Endodermal cell (in vitro differentiated cells): ENCODE measurements at regions not wholly inside any gene's neighbourhood (a gene's known extent, or its start where the extent isn't known, plus 50 kb on each side); places are given as distances from the start of the nearest gene placed in this dataset.

Source experiments
- DNase-seq: peaks from one replicate; pipeline ENCODE4 v3.0.0-alpha.2; 2017
- H3K27ac ChIP-seq: 2 replicates; pipeline ENCODE4 v1.5.1; 2013; ENCODE audit warnings: mild to moderate bottlenecking, low read depth, low read length, moderate library complexity
- H3K27me3 ChIP-seq: 2 replicates; pipeline ENCODE4 v1.6.1; 2013; ENCODE audit warnings: mild to moderate bottlenecking, low read length, moderate library complexity; ENCODE audit not compliant: insufficient read depth, control insufficient read depth, poor library complexity, severe bottlenecking
- H3K36me3 ChIP-seq: 2 replicates; pipeline ENCODE4 v1.7.0; 2013; ENCODE audit warnings: mild to moderate bottlenecking, low read length, moderate library complexity; ENCODE audit not compliant: control insufficient read depth, insufficient read depth
- H3K4me1 ChIP-seq: one replicate; pipeline ENCODE4 v1.7.0; 2013; ENCODE audit warnings: low read length; ENCODE audit not compliant: control insufficient read depth, insufficient read depth
- H3K4me3 ChIP-seq: 2 replicates; pipeline ENCODE4 v1.5.1; 2013; ENCODE audit warnings: mild to moderate bottlenecking, low read length, moderate library complexity
- H3K9ac ChIP-seq: 2 replicates; pipeline ENCODE4 v1.6.1; 2013; ENCODE audit warnings: mild to moderate bottlenecking, low read length, moderate library complexity; ENCODE audit not compliant: poor library complexity, severe bottlenecking; ENCODE audit errors: extremely low read depth
- H3K9me3 ChIP-seq: 2 replicates; pipeline ENCODE4 v1.6.1; 2013; ENCODE audit warnings: mild to moderate bottlenecking, low read length, moderate library complexity; ENCODE audit not compliant: control insufficient read depth
- H3K27ac Mint-ChIP-seq: 2 replicates; pipeline ENCODE4 v1.8.0; 2020; ENCODE audit warnings: mixed read lengths
- H3K27me3 Mint-ChIP-seq: 2 replicates; pipeline ENCODE4 v1.8.0; 2021; ENCODE audit warnings: mild to moderate bottlenecking, mixed read lengths; ENCODE audit not compliant: insufficient read depth
- H3K36me3 Mint-ChIP-seq: 2 replicates; pipeline ENCODE4 v1.8.0; 2020; ENCODE audit warnings: low read depth, mixed read lengths
- H3K4me1 Mint-ChIP-seq: 2 replicates; pipeline ENCODE4 v1.8.0; 2020; ENCODE audit warnings: mixed read lengths
- H3K4me3 Mint-ChIP-seq: 2 replicates; pipeline ENCODE4 v1.8.0; 2020; ENCODE audit warnings: mild to moderate bottlenecking, moderate library complexity, mixed read lengths
- H3K9me3 Mint-ChIP-seq: 2 replicates; pipeline ENCODE4 v1.8.0; 2020; ENCODE audit warnings: mild to moderate bottlenecking, mixed read lengths
- CTCF ChIP-seq: fragments of 200-600 bp; sonication (generic); conservative IDR thresholded peaks from 2 replicates; pipeline ENCODE4 v1.5.0; 2021; ENCODE audit warnings: antibody characterized with exemption, mild to moderate bottlenecking
- WGBS, 2 experiments: methylation state at CpG; one replicate each; pipeline versions ENCODE4 v1.1.5 to v1.1.7; 2013; ENCODE audit warnings: missing lambda C conversion rate in 2 of 2, mixed read lengths in 1 of 2; ENCODE audit not compliant: insufficient coverage in 1 of 2, insufficient read length in 1 of 2; 5-methylcytosine and 5-hydroxymethylcytosine counted together

- 82 to 86% methylated on average over 5 to 8 of the region's 8 CpGs for WGBS, 2 experiments
- DNase-seq: no peak
- no peak overlapping the region for H3K9ac ChIP-seq
- no peak for TF ChIP-seq CTCF
- Mint-ChIP-seq H3K27ac (no peak overlapping the region), H3K9me3 (no peaks in the 10 kb centered on the region), H3K27me3 (peaks cover 8% of the 10 kb centered on the region), H3K4me3 (no peak overlapping the region), H3K36me3 (no peaks in the 10 kb centered on the region), H3K4me1 (peaks cover 7% of the 10 kb centered on the region)
- H3K4me3 ChIP-seq: no peak overlapping the region
- no peaks in the 10 kb centered on the region for H3K27me3 ChIP-seq
- no peaks in the 10 kb centered on the region for H3K36me3 ChIP-seq
- H3K27ac ChIP-seq: no peak overlapping the region
- H3K4me1 ChIP-seq: peaks cover 8% of the 10 kb centered on the region
- no peaks in the 10 kb centered on the region for H3K9me3 ChIP-seq
These were observed 150.7 kb downstream of the EDN3 start for GRCh38 chr20:59451066-59451630.

- Mint-ChIP-seq H3K9me3 (no peaks in the 10 kb centered on the region), H3K27ac (no peak overlapping the region), H3K4me1 (peaks cover 7% of the 10 kb centered on the region), H3K4me3 (no peak overlapping the region), H3K27me3 (peaks cover 8% of the 10 kb centered on the region), H3K36me3 (no peaks in the 10 kb centered on the region)
- Histone ChIP-seq H3K4me1 (peaks cover 8% of the 10 kb centered on the region), H3K4me3 (no peak overlapping the region), H3K9me3 (no peaks in the 10 kb centered on the region), H3K27me3 (no peaks in the 10 kb centered on the region), H3K9ac (no peak overlapping the region), H3K36me3 (no peaks in the 10 kb centered on the region), H3K27ac (no peak overlapping the region)
- DNase-seq: no peak
- no peak for TF ChIP-seq CTCF
- 91 to 94% methylated on average over 3 to 4 of the region's 4 CpGs for WGBS, 2 experiments
These were observed 151.2 kb downstream of the EDN3 start for GRCh38 chr20:59451641-59452040.

- no peak overlapping the region for H3K4me3 ChIP-seq
- no peaks in the 10 kb centered on the region for H3K9me3 ChIP-seq
- no peaks in the 10 kb centered on the region for H3K27me3 ChIP-seq
- H3K4me1 ChIP-seq: peaks cover 8% of the 10 kb centered on the region
- no peak for TF ChIP-seq CTCF
- Mint-ChIP-seq H3K4me1 (peaks cover 7% of the 10 kb centered on the region), H3K4me3 (no peak overlapping the region), H3K27me3 (peaks cover 8% of the 10 kb centered on the region), H3K9me3 (no peaks in the 10 kb centered on the region), H3K36me3 (no peaks in the 10 kb centered on the region), H3K27ac (no peak overlapping the region)
- no peak for DNase-seq
- 87 to 90% methylated on average over 7 to 13 of the region's 13 CpGs for WGBS, 2 experiments
- H3K9ac ChIP-seq: no peak overlapping the region
- H3K27ac ChIP-seq: no peak overlapping the region
- no peaks in the 10 kb centered on the region for H3K36me3 ChIP-seq
These were observed 151.5 kb upstream of the PHACTR3 start for GRCh38 chr20:59452856-59453255.
